ENCODE measurements at regions not wholly inside any gene's neighbourhood (a gene's known extent, or its start where the extent isn't known, plus 50 kb on each side); places are given as distances from the start of the nearest gene placed in this dataset.

GRCh38 chr1:199937661-199938060 is 89.8 kb upstream of the NR5A2 start:
- TF ChIP-seq CTCF (IDR thresholded peaks at IDR 0.05) (no peak), POLR2A (IDR thresholded peaks at IDR 0.05; ENCODE audit: low read depth) (no peak)
